ENCODE measurements at regions not wholly inside any gene's neighbourhood (a gene's known extent, or its start where the extent isn't known, plus 50 kb on each side); places are given as distances from the start of the nearest gene placed in this dataset.

DNA sequence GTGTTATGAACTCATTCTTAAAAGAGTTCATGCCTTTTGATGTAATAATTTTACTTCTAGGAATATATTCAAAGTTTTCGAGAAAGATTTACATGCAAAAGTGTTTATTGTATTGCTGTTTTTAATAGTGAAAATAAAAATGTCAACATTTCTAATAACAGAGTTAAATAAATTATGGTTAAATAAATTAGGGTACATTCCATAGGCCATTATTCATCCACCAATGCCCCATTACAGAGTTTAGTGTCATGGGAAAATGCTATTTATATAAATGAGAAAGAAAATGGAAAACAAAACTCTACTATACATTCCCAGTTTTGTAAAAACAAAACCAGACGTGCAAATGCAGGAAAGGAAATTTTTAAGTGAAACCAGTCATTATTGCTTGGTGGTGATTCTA is 538.1 kb upstream of the TBL1XR1 start:
- intact Hi-C loops (cut with DNase I): no loop called here
- DNase-seq: no peak
- no peak for TF ChIP-seq POLR2A (IDR thresholded peaks at IDR 0.05)
- TF ChIP-seq, protein P1, sequence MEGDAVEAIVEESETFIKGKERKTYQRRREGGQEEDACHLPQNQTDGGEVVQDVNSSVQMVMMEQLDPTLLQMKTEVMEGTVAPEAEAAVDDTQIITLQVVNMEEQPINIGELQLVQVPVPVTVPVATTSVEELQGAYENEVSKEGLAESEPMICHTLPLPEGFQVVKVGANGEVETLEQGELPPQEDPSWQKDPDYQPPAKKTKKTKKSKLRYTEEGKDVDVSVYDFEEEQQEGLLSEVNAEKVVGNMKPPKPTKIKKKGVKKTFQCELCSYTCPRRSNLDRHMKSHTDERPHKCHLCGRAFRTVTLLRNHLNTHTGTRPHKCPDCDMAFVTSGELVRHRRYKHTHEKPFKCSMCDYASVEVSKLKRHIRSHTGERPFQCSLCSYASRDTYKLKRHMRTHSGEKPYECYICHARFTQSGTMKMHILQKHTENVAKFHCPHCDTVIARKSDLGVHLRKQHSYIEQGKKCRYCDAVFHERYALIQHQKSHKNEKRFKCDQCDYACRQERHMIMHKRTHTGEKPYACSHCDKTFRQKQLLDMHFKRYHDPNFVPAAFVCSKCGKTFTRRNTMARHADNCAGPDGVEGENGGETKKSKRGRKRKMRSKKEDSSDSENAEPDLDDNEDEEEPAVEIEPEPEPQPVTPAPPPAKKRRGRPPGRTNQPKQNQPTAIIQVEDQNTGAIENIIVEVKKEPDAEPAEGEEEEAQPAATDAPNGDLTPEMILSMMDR (IDR thresholded peaks at IDR 0.05): no peak
- Histone ChIP-seq H3K36me3 (no peaks in the 10 kb centered on the region), H3K27me3 (no peaks in the 10 kb centered on the region), H3K4me1 (no peaks in the 10 kb centered on the region), H3K9me3 (no peaks in the 10 kb centered on the region), H3K4me3 (replicated peaks in 1 of 3) (no peak overlapping the region), H3K27ac (no peak overlapping the region)
- 90 to 94% methylated on average over 2 of the region's 2 CpGs for WGBS, 2 donors

DNA sequence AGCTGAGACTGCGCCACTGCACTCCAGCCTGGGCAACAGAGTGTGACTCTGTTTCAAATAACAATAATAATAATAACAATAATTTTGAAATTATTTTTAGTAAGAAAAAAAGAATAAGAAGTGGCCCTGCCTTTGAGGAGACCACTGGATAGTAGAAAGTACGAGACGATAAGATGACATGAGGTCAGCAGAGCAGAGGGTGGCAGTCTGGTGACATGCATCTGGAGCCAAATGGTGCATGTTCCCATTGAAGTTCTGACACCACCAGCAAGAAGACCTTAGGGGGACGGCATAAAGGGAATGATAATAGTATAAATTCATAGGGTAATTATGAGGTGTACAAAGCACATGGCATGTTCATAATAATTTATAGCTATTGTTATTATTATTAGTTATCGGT is 542.2 kb upstream of the TBL1XR1 start:
- DNase-seq: no peak

DNA sequence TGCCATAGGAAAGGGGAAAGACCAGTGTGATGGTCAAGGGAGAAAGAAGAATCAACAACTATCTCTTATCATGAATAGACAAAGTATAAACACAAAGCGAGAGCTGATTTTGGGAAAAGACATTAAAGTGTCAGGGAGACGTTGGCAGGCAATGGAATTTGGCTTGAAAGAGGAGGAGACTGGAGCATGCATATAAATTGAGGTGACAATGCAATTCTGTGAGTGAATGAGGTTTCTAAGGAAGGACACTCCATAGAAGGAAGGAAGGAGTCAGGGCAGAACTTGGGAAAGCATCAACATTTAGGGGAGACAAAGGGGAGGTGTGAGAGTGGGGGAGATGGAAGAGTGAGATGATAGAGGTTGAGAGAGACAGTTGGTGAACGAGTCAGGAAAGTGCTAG is 543.0 kb upstream of the TBL1XR1 start:
- no peaks in the 10 kb centered on the region for H3K9me3 ChIP-seq
- no peak overlapping the region for H3K4me3 ChIP-seq (replicated peaks in 1 of 3)
- H3K36me3 ChIP-seq: no peaks in the 10 kb centered on the region
- TF ChIP-seq POLR2A (IDR thresholded peaks at IDR 0.05): no peak
- TF ChIP-seq, protein P1 (IDR thresholded peaks at IDR 0.05): no peak
- no peaks in the 10 kb centered on the region for H3K27me3 ChIP-seq
- peaks cover 7 to 13% of the 10 kb centered on the region in 2 donors for H3K4me1 ChIP-seq
- 86 to 95% methylated on average over 3 of the region's 3 CpGs for WGBS, 2 donors
- intact Hi-C loops (cut with DNase I): no loop called here
- H3K27ac ChIP-seq: no peak overlapping the region
- no peak for DNase-seq

More for the DNA sequence above, 542.2 kb upstream of the TBL1XR1 start:
- no peak overlapping the region for H3K27ac ChIP-seq
- WGBS, 2 donors: 97% methylated on average over 5 of the region's 5 CpGs
- H3K4me1 ChIP-seq: peaks cover 7 to 13% of the 10 kb centered on the region in 2 donors
- H3K9me3 ChIP-seq: no peaks in the 10 kb centered on the region
- intact Hi-C loops (cut with DNase I): no loop called here
- no peaks in the 10 kb centered on the region for H3K27me3 ChIP-seq
- no peaks in the 10 kb centered on the region for H3K36me3 ChIP-seq
- H3K4me3 ChIP-seq (replicated peaks in 1 of 3): no peak overlapping the region
- TF ChIP-seq, protein P1 (IDR thresholded peaks at IDR 0.05): no peak
- TF ChIP-seq POLR2A (IDR thresholded peaks at IDR 0.05): no peak

DNA sequence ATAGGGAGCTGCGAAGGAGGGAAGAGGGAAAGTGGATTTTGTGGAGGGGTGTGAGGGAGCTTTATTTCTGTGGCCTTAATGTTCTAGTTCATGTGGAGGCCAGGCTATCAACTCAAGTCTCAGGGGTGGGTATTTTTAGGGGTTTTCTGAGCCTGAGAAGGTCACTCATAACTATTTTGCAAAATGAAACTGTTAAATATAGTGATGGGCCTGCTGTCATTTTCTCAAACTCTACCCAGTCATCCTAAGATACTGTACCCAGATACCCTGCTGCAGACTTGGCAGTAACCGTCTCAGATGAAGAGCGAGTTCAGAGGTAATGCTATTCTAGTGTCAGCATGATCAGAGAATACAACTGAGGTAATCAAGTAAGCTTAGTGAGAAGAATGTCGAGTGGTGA is 545.0 kb upstream of the TBL1XR1 start:
- H3K27ac ChIP-seq: peak overlapping the region in 1 of 3 donors; percentile 8
- intact Hi-C loops (cut with DNase I): no loop called here
- no peak for TF ChIP-seq POLR2A (IDR thresholded peaks at IDR 0.05)
- TF ChIP-seq, protein P1 (IDR thresholded peaks at IDR 0.05): no peak
- no peak for DNase-seq
- no peaks in the 10 kb centered on the region for H3K36me3 ChIP-seq
- no peak overlapping the region for H3K4me3 ChIP-seq (replicated peaks in 1 of 3)
- no peaks in the 10 kb centered on the region for H3K27me3 ChIP-seq
- WGBS, 2 donors: 62 to 63% methylated on average over 4 of the region's 4 CpGs
- peaks cover 7 to 20% of the 10 kb centered on the region in 2 donors for H3K4me1 ChIP-seq
- H3K9me3 ChIP-seq: no peaks in the 10 kb centered on the region

DNA sequence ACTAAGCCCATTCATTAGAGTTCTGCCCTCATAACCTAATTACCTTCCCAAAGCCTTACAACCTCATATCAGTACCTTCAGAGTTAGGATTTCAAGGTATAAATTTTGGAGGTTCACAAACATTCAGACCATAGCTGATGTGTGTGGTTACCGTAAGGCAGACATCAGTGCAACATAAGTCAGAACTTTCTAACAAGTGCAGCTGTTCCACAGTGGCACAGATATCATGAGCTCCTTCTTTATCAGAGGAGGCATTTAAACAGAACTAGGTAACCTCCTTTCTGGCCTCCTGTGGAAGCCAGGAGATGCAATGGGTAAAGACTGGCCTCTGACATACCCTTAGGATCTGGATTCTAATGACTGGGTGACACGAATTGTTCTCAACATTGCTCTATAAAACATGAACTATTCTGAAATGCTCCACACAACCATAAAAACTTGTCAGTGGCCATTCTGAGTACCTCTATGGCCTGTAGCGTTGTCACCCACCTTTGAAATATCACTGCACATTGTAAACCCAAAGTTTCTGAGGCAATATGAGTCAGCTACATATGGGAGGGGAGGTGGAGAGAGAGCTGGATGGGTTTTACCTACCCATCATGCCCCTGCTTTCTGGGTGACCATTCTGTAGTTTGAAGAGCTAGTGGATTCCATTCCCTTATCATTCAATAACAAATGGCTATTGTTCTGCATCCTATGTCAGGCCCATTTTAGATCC is 546.0 kb upstream of the TBL1XR1 start:
- DNase-seq: no peak
- Histone ChIP-seq H3K9me3 (no peaks in the 10 kb centered on the region), H3K4me1 (peaks cover 7 to 20% of the 10 kb centered on the region in 2 donors), H3K36me3 (no peaks in the 10 kb centered on the region), H3K4me3 (replicated peaks in 1 of 3) (no peak overlapping the region), H3K27me3 (no peaks in the 10 kb centered on the region), H3K27ac (no peak overlapping the region)
- intact Hi-C loops (cut with DNase I): no loop called here
- no peak for TF ChIP-seq POLR2A (IDR thresholded peaks at IDR 0.05)
- TF ChIP-seq, protein P1 (IDR thresholded peaks at IDR 0.05): no peak
- 63 to 82% methylated on average over 3 of the region's 3 CpGs for WGBS, 2 donors

Measured in thyroid gland (tissue), 4 donors.